HFF-Myc (cell line): ENCODE measurements at regions not wholly inside any gene's neighbourhood (a gene's known extent, or its start where the extent isn't known, plus 50 kb on each side); places are given as distances from the start of the nearest gene placed in this dataset.

Source experiments
- DNase-seq: peaks from one replicate; pipeline ENCODE4 v3.0.0-alpha.2; 2011; ENCODE audit warnings: low read depth; ENCODE audit errors: extremely low read depth
- H3K4me3 ChIP-seq: replicated peaks from 2 replicates; pipeline ENCODE4 v1.5.1; 2011; ENCODE audit warnings: low read depth, mild to moderate bottlenecking, control low read depth, low read length
- CTCF ChIP-seq: IDR thresholded peaks from 2 replicates; pipeline ENCODE4 v1.5.1; 2012; ENCODE audit warnings: mild to moderate bottlenecking, low read depth, low read length, control low read depth; ENCODE audit errors: missing control alignments

GRCh38 chr11:110908401-110909105 lies 196.3 kb upstream of the ARHGAP20 start:
- TF ChIP-seq CTCF: no peak
- no peak for DNase-seq
- H3K4me3 ChIP-seq: no peak overlapping the region

GRCh38 chr11:110907629-110908028 lies 195.4 kb upstream of the ARHGAP20 start:
- TF ChIP-seq CTCF: no peak
- peak; percentile 84 for DNase-seq
- no peak overlapping the region for H3K4me3 ChIP-seq

GRCh38 chr11:110903830-110904229 lies 191.6 kb upstream of the ARHGAP20 start:
- H3K4me3 ChIP-seq: no peak overlapping the region
- DNase-seq: peak; percentile 31
- TF ChIP-seq CTCF: no peak

GRCh38 chr11:110903378-110903777 lies 191.1 kb upstream of the ARHGAP20 start:
- no peak for DNase-seq
- H3K4me3 ChIP-seq: no peak overlapping the region
- no peak for TF ChIP-seq CTCF

- H3K4me3 ChIP-seq: no peak overlapping the region
- no peak for DNase-seq
- no peak for TF ChIP-seq CTCF
Measured at GRCh38 chr11:110901441-110901840, 189.2 kb upstream of the ARHGAP20 start.

- DNase-seq: no peak
- no peak overlapping the region for H3K4me3 ChIP-seq
- no peak for TF ChIP-seq CTCF
Measured at GRCh38 chr11:110900426-110900825, 188.2 kb upstream of the ARHGAP20 start.

GRCh38 chr11:110897035-110897434 lies 184.8 kb upstream of the ARHGAP20 start:
- no peak for TF ChIP-seq CTCF
- DNase-seq: peak; percentile 53
- H3K4me3 ChIP-seq: no peak overlapping the region
